GM18867 (cell line): ENCODE measurements at regions not wholly inside any gene's neighbourhood (a gene's known extent, or its start where the extent isn't known, plus 50 kb on each side); places are given as distances from the start of the nearest gene placed in this dataset.

ENCODE experiments used
- ATAC-seq: cut with Tn5 transposase; IDR thresholded peaks from one replicate; pipeline ENCODE4 v1.9.1; 2021; ENCODE audit warnings: mild to moderate bottlenecking, moderate library complexity; ENCODE audit not compliant: unreplicated experiment

GRCh38 chr12:24424376-24424775, 474.9 kb upstream of the SOX5 start:
- no peak for ATAC-seq

GRCh38 chr12:24423611-24424010, 474.1 kb upstream of the SOX5 start:
- no peak for ATAC-seq

- no peak for ATAC-seq
Measured at GRCh38 chr12:24421759-24422158, 472.3 kb upstream of the SOX5 start.

- no peak for ATAC-seq
Measured at GRCh38 chr12:24418157-24418556, 468.7 kb upstream of the SOX5 start.

GRCh38 chr12:24416423-24417109, 467.1 kb upstream of the SOX5 start:
- ATAC-seq = no peak

- ATAC-seq = no peak
Measured at GRCh38 chr12:24415934-24416333, 466.5 kb upstream of the SOX5 start.

- no peak for ATAC-seq
Measured at GRCh38 chr12:24414480-24414879, 465.0 kb upstream of the SOX5 start.

GRCh38 chr12:24411948-24412347, 462.5 kb upstream of the SOX5 start:
- ATAC-seq = no peak

- ATAC-seq = no peak
Measured at GRCh38 chr12:24409868-24410267, 460.4 kb upstream of the SOX5 start.

- ATAC-seq = no peak
Measured at GRCh38 chr12:24408305-24408704, 458.8 kb upstream of the SOX5 start.

- no peak for ATAC-seq
Measured at GRCh38 chr12:24407884-24408283, 458.4 kb upstream of the SOX5 start.

GRCh38 chr12:24404086-24404815, 454.8 kb upstream of the SOX5 start:
- no peak for ATAC-seq

- ATAC-seq = no peak
Measured at GRCh38 chr12:24400533-24400932, 451.1 kb upstream of the SOX5 start.

GRCh38 chr12:24398605-24399004, 449.1 kb upstream of the SOX5 start:
- peak; percentile 65 for ATAC-seq

GRCh38 chr12:24396224-24396623, 446.8 kb upstream of the SOX5 start:
- no peak for ATAC-seq

GRCh38 chr12:24394246-24394645, 444.8 kb upstream of the SOX5 start:
- ATAC-seq = no peak

GRCh38 chr12:24393071-24393470, 443.6 kb upstream of the SOX5 start:
- ATAC-seq = no peak

GRCh38 chr12:24389394-24389793, 439.9 kb upstream of the SOX5 start:
- ATAC-seq = no peak

GRCh38 chr12:24387381-24387780, 437.9 kb upstream of the SOX5 start:
- no peak for ATAC-seq

- no peak for ATAC-seq
Measured at GRCh38 chr12:24386836-24387235, 437.4 kb upstream of the SOX5 start.

GRCh38 chr12:24381790-24382189, 432.3 kb upstream of the SOX5 start:
- no peak for ATAC-seq

GRCh38 chr12:24379861-24380521, 430.5 kb upstream of the SOX5 start:
- ATAC-seq = no peak
